GM08714 (cell line): ENCODE measurements at regions not wholly inside any gene's neighbourhood (a gene's known extent, or its start where the extent isn't known, plus 50 kb on each side); places are given as distances from the start of the nearest gene placed in this dataset.

Experiments used
- H3K4me3 ChIP-seq: fragments of 200-500 bp; sonication (Bioruptor generic); 2 replicates; pipeline ENCODE4 v1.5.1; 2014; ENCODE audit warnings: mild to moderate bottlenecking, low read length, inconsistent platforms
- ZNF274 ChIP-seq: IDR thresholded peaks from 2 replicates; pipeline ENCODE4 v1.6.1; 2012; ENCODE audit warnings: mild to moderate bottlenecking, low read depth, low read length

- no peak overlapping the region for H3K4me3 ChIP-seq
- TF ChIP-seq ZNF274 = no peak
Measured at GRCh38 chr4:181157647-181158046, 1085.6 kb upstream of the TENM3 start.

GRCh38 chr4:181158971-181159370 is 1084.2 kb upstream of the TENM3 start:
- H3K4me3 ChIP-seq = no peak overlapping the region
- TF ChIP-seq ZNF274 = no peak

GRCh38 chr4:181161669-181162068 is 1081.5 kb upstream of the TENM3 start:
- TF ChIP-seq ZNF274 = no peak
- H3K4me3 ChIP-seq = no peak overlapping the region

GRCh38 chr4:181162266-181162665 is 1080.9 kb upstream of the TENM3 start:
- no peak overlapping the region for H3K4me3 ChIP-seq
- no peak for TF ChIP-seq ZNF274

- TF ChIP-seq ZNF274 = no peak
Measured at GRCh38 chr4:181162676-181163075, 1080.5 kb upstream of the TENM3 start.

GRCh38 chr4:181166742-181167399 is 1076.3 kb upstream of the TENM3 start:
- no peak for TF ChIP-seq ZNF274
- no peak overlapping the region for H3K4me3 ChIP-seq

More at GRCh38 chr4:181162676-181163075, 1080.5 kb upstream of the TENM3 start:
- no peak overlapping the region for H3K4me3 ChIP-seq

- no peak for TF ChIP-seq ZNF274
- H3K4me3 ChIP-seq = no peak overlapping the region
Measured at GRCh38 chr4:181168011-181168805, 1075.0 kb upstream of the TENM3 start.

GRCh38 chr4:181173046-181173445 is 1070.2 kb upstream of the TENM3 start:
- H3K4me3 ChIP-seq = no peak overlapping the region
- TF ChIP-seq ZNF274 = no peak

- H3K4me3 ChIP-seq = no peak overlapping the region
- TF ChIP-seq ZNF274 = no peak
Measured at GRCh38 chr4:181176306-181176705, 1066.9 kb upstream of the TENM3 start.

- no peak overlapping the region for H3K4me3 ChIP-seq
- TF ChIP-seq ZNF274 = no peak
Measured at GRCh38 chr4:181181331-181181730, 1061.9 kb upstream of the TENM3 start.

- H3K4me3 ChIP-seq = no peak overlapping the region
- no peak for TF ChIP-seq ZNF274
Measured at GRCh38 chr4:181189751-181190150, 1053.5 kb upstream of the TENM3 start.

- TF ChIP-seq ZNF274 = no peak
- no peak overlapping the region for H3K4me3 ChIP-seq
Measured at GRCh38 chr4:181193131-181193930, 1049.9 kb upstream of the TENM3 start.

GRCh38 chr4:181194096-181194495 is 1049.1 kb upstream of the TENM3 start:
- H3K4me3 ChIP-seq = no peak overlapping the region
- no peak for TF ChIP-seq ZNF274

- H3K4me3 ChIP-seq = no peak overlapping the region
- TF ChIP-seq ZNF274 = no peak
Measured at GRCh38 chr4:181200076-181200475, 1043.1 kb upstream of the TENM3 start.
